Astrocyte of the hippocampus (primary cell): ENCODE measurements at regions not wholly inside any gene's neighbourhood (a gene's known extent, or its start where the extent isn't known, plus 50 kb on each side); places are given as distances from the start of the nearest gene placed in this dataset.
A peak's percentile ranks its signal among the peaks of the same experiment; 100 is the strongest.

Source experiments
- DNase-seq: peaks from one replicate; pipeline ENCODE4 v3.0.0; 2011; ENCODE audit warnings: low read depth, low spot score

DNA sequence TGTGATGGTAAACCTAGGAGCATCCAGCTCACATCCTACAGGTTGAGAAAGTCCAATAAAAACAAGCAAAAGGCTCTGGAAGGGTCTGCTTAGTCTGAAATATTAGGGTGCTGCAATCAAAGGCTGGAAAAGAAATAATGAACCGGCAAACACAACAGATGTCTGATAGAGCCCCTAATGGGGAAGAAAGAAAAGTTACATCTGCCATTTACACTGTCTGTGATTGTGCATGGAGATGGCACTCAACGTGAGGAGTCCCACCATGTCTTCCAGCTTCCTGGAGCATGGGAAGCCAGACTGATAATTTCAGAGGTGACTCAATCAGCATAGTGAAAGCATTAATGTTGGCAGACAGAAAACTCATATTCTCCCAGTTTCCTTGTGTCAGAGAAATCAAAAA, 307.8 kb downstream of the EPHA4 start:
- no peak for DNase-seq

DNA sequence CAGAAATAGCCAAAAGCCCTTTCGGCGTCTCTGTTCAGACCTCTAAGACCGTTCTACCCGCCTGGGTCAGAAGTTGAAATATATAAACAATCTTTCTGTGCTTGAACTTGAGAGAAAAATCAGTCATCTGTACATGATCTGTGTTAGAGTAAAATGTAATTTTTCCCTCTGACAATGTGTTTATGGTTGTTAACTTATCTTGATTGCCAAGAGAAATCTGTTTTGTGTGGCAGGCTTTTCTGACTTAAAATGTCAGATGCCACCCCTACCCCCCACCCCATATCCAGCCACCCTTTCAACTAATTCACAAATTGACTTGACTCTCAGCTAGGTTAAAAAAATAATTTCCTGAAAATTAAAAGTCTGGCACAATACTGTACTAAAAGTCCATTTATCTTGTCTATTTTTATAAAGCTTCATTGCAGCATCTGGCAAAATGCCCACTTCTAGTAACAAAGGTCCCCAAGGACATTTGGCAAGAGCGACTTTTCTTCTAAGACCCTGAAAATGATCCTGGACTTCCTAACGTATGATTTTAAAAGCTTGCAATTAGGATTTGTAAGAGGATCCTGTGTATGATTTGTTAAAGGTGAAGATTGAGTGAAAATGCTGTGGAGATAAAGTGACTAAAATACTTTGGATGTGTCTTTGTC, 304.2 kb downstream of the EPHA4 start:
- DNase-seq = no peak

DNA sequence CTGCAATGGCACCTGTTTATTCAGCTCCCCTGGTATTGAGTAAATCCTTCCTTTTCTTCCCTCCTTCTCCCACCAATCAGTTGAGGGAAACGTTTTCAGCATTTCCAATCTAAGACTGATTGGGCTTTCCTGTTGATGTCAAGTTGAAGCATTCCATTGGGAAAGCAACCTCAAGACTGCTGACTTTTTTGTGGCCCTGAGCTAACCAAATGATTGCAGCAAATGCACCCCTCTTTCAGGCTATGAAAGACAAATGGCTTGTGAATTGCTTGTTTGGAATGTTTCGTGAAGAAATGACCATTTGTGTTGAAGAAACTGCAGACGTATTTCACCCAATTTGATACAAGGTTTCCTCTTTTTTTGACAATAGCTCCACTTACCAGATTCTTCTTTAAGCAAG, 303.5 kb downstream of the EPHA4 start:
- DNase-seq = peak; percentile 31

DNA sequence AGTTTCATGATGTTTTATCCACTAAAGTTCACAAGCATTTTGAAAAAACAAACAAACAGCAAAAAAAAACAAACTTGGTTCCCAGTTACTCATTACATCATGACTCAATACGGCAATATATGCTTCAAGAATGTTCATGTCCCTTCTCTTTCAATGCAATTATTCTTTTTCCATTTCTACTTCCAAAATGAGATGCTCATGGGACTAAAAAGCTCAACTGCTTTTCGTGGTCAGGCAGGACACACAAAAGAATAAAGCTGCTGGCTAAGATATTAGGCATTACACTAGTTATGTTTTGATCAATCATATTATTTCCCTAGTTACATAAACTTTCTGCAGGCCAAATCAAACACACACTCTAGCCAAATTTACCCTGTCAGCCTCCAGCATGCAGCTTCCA, 301.3 kb downstream of the EPHA4 start:
- DNase-seq = no peak

DNA sequence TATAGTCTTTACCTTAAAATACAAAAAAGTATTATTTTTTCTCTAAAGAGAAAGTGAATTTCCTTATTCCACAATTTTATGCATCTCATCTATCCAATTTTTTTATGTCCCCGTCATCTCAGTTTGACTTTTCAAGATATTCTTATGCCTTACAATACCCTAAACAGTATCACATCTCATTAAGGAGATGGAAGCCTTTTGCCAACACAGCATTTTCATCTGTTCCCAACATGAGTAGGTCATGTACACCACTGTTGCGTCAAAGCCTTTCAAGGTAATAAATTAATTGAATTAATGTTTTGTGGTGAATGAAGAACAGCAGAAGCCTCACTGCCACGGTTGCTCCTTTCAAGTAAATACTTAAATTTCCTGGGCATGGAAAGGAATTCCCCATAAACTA, 299.4 kb downstream of the EPHA4 start:
- DNase-seq = no peak

DNA sequence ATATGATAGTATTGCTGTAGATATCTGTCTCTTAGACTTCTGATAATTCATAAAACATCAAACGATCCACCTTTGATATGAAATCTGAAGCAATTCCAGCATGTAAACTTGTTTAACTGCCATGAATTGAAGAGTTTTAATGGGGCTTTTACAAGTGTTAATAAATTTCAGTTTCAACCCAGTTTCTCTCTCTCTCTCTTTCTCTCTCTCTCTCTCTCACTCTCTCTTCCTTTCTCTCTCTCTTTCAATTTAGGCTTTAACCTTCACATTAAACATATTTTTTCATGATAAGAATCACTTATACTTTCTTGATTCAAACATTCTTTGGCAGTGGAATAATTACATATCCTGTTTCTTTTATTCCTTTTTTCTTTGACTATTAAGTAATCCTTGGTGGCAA, 296.1 kb downstream of the EPHA4 start:
- DNase-seq = no peak

DNA sequence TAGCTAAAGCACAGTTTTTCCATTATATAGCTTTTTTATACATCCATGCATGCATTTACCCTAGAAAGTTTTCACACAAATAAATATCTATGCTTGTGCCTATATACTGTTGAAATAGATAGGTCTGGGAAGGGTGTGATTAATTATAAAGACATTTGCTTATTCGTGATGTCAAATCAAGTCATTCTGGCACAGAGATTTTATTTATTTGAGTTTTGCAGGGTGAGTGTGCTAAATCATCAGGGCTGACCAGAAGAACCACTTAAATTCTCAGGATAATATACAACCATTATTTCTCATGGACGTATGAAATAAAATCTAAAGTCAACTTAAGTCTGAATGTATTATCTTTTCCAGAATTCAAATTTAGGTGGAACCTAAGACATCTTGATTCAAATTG, 295.5 kb downstream of the EPHA4 start:
- DNase-seq = no peak

DNA sequence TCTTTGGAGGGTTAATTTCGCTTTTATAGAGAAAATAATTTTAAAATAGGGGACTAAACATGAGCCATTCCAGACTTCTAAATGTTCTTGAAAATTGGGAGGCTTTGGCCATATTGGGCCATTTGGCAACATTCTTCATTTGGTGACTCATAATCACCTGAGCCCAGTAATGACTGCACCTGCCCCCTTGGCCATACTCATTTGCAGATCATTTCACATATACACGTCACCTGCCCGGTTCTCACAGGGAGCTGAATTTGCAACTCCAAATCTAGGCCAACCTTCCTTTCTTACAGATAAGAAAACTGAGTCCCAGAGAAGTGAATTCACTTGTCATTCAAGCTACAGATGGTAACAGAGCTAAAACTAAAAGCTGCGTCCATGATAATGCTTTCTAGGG, 289.7 kb downstream of the EPHA4 start:
- no peak for DNase-seq

DNA sequence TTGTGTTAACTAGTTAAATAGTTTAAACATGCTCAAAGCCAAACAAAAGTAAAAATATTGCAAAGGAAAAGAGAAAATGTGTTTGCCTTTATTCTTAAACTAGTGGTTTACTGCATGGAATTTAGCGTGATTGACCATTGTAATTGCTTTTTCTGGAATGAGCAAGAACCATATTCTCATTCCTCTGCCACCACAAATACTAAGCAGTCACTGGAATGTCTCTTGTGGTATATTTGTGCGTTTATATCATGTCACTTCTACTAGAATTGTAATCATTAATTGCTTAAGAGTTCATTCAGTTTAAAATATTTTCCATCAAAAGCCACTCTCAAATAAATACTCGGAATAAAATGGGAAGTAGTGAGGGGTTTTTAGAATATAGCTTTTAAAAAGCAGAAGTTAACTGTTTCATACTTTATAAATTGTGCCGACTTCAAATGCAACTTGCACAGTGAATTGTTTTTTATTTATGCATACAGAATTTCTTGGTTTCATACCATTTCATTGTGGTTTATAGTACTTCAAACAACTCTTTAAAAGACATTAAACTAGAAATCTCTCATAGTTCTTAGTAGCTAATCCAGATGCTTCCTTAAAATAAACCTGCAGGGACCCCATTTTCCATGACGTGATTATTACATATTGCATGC, 288.1 kb downstream of the EPHA4 start:
- peak; percentile 86 for DNase-seq

DNA sequence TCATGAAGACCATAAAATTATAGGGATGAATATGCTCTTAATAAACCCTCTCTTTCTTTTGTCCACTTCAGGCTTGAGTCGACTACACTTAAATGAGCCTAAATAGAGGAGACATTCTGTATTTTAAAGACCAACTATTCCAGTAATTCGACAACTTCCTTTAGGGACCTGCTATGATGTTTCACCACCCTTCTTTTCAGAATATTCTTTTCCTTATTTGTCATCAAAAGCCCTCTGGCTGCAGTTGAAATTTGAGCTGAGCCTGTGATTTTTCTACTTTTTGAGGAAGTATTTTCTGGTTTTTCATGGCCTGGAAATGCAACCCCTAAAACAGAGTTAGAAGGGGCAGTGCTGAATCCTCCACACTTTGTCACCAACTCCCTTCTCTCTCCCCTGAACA, 287.0 kb downstream of the EPHA4 start:
- peak; percentile 13 for DNase-seq

DNA sequence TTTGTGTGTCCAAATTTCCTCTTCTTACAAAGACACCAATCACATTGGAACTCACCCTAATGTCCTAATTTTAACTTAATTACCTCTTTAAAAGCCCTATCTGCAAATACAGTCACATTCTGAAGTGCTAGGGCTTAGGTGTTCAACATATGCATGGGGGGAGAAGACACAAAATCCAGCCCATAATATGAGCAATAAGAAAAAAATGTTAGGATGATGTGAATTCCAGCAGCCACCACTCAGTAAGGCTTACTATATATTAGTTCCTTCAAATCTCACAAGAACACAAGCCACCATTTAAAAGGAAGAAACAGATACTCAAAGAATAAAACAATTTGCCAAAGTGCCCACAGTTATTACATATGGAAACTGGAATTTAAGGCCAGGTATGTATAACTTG, 285.7 kb downstream of the EPHA4 start:
- no peak for DNase-seq

DNA sequence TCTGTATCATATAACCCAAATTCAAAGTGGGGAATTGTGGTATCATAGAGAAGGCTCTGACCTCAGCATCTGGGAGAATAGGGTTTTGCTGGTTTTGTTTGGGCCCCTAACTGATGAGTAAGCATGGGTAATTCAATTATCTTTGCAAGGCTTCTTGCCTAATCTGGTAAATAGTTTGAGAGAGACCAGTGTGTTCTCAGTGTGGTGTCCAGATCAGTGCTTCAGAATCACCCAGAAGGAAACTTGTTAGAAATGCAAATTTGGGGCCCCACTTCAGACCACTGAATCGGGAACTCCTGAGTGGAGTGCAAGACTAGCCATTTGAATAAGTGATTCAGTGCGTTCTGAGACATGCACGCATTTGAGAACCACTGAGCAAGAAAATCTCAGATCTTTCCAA, 282.7 kb downstream of the EPHA4 start:
- DNase-seq = peak; percentile 26

DNA sequence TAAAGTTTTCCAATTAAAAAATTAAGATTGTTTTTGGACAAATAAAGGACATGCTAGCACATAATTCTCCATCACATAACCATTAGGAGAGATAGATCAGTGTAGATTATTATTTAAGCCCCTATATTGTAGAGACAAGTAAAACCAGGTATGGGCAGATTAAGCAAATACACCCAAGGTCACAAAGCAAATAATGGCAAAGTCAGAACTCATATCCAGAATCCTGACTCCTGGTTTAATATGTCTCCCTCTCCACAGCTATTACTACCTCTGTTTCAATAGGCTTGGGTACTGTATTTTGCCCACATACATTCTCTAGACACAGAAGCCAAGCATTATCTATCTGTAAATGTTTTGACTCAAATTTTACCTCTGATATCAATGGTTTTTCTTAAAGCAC, 282.3 kb downstream of the EPHA4 start:
- DNase-seq = no peak

DNA sequence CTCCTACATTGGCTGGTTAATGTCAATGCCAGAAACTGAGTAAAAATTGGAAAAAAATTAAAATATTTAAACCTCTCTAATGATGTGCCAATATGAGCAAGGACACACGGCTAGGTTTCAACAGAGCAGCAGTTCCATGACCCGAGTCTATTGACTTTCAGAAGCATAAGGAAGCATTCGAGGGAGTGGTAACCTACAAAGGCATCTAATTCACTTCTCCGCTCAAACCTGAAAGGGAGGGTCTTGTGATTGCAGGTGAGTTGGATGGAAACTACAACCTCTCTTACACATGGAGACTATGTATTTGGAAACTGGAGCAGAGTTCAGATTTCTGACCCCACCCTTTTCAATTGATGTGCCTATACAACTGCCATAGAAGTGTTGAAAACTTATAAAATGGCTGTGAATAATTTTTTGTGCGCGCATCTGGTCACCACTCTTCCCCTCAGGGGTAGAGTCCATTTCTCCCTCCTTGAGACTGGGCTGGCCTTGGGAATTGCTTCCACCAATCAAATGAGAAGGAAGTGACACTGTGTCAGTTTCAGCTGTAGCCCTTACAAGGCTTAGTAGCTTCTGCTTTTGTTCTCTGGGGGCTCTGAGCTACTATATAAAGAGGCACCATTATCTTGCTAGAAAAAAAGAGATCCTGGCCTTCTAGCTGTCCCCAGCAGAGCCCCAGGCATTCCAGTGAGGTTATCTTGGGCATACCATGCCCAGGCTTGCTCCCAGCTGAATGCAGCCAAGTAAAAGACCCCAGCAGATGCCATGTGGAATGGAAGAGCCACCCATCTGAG, 278.0 kb downstream of the EPHA4 start:
- no peak for DNase-seq

DNA sequence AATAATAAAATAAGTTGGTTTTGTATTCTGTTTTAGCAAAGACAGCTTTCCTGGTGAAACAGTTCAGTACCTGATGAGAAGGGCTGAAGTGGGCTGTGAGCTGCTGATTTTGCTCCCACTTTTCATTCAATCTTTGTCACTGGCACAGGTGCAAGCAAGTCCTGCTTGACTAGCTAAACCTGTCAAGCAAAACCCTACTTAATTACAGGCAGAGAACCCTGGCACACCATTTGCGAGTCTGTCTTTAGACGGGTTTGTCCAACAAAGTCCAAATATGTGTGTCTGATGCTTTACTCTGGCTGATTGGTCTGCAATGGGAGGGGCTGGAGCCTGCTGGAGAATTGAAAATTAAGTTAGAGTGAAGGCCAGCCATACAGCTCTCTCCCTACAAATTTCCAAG, 267.2 kb downstream of the EPHA4 start:
- no peak for DNase-seq

DNA sequence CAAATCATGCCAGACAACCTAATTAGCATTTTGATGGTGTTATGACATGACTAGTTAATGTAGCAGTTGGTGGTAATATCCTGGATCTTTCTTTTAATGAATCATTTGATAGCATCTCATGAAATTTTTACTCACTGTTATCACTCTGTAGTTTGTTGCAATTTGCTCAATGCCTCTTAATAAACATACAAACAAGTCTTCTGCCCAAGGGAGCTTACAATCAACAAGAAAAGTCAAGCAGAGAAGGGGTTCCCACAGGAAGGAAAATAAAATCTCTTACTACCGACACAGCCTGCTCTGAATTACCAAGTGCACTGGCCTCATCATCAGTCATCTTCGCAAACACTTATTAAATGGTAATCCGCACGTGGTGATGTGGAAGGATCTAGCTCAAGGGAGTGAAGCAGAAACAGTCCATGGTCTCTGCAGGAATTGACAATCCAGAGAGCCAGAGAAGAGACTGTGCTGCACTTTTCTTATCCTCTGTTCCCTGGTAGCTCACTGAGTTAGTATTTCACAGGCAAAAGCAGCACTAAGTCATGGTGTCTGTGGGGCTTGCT, 263.5 kb downstream of the EPHA4 start:
- no peak for DNase-seq

DNA sequence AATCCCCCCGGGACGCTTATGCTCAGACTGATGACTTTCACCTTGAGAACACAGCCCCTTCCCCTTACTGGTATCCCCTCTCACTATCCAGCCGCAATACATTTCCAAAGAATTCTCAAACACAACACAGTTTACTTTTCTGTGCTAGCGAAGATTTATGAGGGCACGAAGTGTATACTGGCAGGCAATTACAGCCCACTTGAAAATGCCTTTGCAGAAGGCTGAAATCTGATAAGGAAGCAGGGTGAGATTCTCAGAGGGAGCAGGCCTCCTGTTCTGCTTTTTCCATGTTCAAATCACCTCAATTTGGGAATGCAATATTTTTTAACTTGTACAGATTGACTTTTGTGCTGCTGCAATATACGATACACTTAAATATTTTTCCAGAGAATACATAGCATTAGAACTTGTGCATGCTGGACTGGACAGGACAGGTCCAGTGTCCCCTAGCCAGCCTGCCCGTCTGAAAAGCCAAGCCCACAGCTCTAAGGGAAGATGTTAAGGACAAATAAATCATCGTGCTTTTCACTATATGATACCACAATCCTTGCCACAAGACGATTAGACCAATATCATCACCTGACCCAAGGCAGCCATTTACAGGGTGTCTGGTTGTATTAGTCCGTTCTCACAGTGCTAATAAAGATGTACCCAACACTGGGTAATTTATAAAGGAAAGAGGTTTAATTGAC, 262.1 kb downstream of the EPHA4 start:
- DNase-seq = no peak

DNA sequence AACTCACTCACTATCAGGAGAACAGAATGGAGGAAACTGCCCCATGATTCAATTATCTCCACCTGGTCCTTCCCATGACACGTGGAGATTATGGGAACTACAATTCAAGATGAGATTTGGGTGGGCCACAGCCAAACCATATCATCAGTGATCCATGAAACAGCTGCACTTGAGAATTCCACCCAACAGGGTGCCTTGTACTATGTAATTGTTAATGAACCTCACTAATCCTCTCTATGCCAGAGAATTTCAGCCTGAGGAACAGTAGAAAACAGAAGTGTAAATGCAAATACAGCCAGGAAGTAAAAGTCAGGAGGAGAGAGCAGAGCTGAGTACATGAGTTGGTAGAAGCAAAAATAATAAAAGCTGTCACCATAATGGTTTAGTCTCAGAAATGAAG, 261.4 kb downstream of the EPHA4 start:
- no peak for DNase-seq

DNA sequence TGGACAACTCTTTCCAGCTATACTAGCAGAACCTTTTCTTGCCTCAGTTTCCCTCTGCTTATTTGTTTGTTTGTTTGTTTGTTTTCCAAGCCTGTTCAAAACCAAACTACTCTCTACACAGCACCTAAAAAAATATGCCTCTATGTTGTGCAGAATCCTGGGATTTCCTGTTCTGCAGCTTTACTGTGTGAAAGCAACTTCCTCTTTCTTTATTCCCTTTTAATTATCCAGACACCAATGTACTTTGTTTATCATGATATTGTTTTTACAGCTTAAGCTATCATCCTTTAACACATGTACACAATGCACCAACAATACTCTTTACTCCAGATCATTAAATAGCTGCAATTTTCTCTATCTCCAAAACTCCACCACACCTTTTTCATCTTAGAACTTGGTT, 259.5 kb downstream of the EPHA4 start:
- DNase-seq = no peak

DNA sequence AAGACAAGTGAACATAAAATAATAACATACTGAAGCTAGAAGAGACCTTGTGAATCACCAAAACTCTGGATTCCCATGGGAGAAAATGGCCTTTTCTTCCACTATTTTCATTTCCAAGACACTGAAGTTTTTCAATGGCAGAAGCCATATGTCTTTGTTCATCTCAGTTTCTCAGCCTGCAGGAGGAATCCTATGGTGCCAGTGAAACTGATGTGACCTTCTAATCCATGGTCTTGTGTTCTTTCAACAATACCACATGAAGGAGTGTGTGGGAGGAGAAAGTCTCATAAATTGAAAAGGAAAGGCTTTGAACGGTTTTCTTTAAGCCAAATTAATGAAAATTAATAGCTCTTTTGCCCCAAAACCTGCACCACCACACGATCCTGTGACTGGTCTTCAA, 257.3 kb downstream of the EPHA4 start:
- DNase-seq = no peak

DNA sequence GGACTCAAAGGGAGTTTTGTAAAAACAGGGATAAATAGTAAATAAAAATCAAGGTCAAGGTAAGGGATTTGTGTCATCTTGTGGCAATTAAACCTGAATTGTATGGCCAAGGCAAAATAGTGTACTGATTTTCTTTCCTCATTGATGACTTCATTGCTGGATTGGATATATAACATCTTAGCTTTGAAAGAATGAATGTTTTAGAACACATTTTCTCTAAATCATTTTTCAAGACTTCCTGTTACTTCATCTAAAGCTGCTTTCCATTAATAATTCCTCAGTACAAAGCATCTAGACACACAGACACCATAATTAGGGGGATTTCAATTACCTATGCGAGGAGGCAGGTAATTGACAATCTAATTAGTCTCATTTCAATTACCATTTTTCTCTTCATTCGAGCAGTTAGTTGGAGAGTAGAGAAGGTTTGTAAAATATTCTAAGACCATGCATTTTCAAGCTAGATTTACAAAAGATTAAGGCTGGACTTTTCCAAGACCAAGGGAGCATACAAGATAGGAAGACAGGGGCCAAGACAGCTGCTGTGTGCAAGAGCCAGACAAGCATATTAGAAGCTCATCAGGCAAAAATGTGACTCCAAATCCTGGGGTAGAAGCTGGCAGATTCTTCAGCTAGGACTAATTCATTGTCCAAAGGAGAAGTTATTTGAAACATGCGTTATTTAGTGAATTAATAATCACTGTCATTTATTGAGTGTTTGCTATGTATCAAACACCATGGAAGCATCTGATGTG, 253.6 kb downstream of the EPHA4 start:
- peak; percentile 33 for DNase-seq
